NCI-H1048 (cell line): ENCODE measurements at regions not wholly inside any gene's neighbourhood (a gene's known extent, or its start where the extent isn't known, plus 50 kb on each side); places are given as distances from the start of the nearest gene placed in this dataset.

ENCODE experiments used
- DNase-seq: peaks from one replicate; lab custom pipeline; 2025; lab: John Stamatoyannopoulos, UW

DNA sequence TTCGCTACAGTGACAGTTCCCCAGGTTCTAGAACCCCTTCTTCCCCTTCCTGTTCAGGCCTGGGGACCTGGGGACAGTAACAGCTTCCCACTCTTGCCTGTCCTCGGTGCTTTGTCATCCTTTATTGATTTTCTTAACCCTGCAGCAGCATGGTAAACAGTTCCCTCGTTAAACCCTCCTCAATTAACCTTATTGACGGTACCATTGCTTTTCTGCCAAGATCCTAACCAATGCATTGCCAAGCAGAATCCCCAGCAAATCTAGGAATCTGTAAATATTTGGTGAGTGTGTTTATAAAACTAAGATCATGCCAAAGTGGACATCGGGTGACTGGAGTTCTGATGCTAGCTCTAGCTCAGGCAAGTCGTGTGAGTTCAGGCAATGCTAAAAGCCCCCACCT lies 99.6 kb upstream of the KAZN start:
- DNase-seq = no peak

DNA sequence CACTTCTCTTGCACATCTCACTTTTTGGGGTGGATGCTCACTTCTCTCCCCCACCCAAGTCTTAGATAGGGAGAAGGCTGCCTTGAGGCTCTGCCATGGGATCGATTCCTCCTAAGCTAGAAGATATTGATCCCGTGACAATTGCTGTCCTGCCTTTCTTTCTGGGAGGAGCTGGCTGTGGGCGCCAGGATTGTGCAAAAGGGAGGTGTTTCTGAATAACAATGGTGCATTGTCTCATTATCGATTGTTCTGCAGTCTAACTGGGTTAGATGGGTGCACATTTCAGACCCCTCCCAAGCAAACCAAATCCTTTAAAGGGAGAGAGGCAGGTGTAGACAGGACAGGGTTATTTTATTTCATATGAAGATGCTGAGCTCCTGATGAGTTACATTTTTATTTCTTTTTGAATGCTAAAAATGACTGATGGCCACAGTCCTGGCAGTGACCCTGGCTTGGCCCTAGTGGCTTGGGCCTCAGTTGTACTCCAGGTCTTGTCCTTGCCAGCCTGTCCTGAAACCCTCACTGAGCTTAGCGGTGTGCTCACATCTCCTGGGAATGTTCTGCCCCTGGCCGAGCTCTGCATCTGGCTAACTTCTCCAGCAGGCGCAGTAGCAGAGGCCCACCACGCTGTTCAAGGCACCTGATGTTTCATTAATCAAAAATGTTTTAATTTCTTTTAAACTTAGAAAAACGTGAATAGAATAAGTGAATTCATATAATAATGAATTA lies 99.0 kb upstream of the KAZN start:
- DNase-seq = no peak

DNA sequence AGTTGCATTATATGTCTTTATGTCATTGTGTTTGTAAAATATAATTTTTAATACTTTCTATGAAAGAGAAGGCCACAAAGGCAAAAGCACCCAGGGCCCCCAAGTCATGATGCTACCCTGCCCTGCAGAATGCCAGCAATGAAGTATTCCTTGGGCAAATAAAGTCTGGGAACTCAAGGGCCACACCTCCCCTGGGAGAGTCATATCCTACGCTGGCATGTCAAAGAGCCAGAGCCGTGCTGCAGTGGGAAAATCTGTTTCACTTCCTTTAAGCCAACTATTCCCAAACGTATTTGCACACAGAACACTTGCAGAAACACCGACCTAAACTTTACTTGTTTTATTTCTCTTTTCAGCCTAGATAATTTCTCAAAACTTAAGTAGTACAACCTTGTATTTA lies 98.4 kb upstream of the KAZN start:
- no peak for DNase-seq

DNA sequence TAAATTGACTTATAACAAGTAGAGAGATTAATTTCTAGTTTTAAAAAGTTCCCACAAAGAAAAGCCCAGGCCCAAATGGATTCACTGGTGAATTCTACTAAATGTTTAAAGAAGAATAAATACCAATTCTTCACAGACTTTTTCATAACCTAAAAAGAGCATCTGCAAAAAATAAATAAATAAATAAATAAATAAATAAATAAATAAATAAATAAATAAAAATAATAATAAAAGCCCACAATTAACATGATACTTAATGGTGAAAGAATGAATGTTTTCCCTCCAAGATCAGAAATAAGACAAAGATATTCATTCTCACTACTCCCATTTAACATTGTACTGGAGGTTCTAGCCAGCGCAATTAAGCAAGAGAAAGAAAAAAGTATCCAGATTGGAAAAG lies 97.6 kb upstream of the KAZN start:
- no peak for DNase-seq

DNA sequence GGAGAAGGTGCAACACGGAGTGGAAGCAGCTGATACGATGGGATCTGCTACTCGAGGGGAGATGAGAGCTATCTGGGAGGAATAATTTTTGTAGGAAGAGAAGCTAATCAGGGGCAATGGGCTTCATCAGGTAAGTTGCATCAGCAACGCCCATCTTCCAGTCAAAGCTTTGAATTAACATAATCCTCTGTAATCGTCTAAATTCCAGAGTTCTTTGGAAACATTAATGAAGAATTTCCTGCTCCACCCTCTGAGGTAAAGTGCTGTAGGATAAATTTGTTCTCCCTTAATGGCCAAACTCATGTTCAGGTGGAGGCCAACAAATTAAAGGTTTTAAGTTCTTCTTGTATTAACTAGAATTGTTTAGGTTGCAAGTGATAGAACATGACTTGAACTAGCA lies 94.0 kb upstream of the KAZN start:
- DNase-seq = no peak

DNA sequence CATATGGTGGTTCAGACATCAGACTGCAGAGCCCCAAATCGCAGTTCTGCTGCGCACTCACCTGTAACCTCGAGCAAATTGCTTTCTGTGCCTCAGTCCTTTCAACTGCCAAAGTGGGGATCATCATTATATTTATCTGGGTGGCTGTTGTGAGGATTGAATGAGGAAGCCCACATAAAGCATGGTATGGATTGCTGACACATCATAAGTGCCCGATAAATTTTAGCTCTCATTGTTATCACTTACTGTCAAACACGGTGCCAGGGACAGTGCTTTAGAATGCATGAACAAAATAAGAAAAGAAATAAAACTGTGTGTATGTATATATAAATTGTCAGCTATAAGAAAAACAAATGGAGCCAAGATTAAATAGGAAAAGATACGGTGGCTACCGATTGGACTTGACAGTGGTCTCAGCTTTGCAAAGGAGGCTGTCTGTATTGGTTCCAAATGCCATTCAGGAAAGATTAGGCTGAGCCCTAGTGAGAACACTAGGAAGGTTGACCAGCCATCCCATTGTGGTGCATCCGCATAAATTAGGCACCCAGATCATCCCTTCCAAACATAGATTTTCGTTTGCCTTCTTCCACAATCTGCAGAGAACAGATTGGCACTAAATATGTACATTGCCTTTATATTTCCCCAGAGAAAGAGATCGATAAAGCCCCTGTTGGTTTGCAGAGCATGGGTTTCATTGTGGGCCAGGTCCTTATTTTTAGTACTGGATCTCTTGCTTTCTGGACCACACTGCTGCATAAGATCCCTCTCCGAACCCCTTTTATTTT lies 91.8 kb upstream of the KAZN start:
- DNase-seq = no peak

DNA sequence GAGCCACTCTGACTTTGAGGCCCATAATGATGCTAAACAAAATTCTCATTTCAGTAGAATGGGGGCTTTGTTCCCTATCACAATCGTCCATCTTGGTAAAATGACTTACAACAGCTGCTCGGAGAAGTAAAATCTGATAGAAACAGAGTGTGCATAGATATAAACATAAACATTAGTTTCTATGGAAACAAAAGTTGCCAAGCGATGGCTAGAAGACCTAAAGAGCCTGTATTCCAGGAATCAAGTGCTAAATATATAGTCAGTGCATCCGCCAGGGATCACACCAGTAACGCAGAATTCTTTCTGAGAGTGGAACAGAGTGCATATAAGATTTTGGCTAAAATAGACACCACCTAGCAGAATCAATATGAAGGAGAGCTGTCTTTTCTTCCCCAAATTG lies 91.2 kb upstream of the KAZN start:
- DNase-seq = no peak

DNA sequence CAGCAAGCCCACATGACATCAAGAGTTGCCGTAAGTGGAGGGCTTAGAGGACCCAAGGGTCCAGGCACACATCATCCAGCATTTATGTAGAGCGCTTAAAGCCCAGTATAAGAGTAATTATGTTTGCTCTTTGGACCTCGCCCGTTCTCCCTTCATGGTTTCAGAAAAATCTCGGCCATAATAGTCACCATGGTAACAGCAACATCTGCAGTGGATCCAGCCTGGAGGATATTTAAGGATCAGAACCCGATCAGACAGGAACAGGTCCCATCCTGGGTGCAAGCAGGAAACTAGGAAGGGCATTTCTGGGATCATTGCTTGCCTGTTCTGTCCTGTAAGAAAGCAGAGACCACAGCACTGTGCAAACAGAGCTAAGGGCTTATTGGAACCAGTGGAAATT lies 89.9 kb upstream of the KAZN start:
- DNase-seq = no peak

DNA sequence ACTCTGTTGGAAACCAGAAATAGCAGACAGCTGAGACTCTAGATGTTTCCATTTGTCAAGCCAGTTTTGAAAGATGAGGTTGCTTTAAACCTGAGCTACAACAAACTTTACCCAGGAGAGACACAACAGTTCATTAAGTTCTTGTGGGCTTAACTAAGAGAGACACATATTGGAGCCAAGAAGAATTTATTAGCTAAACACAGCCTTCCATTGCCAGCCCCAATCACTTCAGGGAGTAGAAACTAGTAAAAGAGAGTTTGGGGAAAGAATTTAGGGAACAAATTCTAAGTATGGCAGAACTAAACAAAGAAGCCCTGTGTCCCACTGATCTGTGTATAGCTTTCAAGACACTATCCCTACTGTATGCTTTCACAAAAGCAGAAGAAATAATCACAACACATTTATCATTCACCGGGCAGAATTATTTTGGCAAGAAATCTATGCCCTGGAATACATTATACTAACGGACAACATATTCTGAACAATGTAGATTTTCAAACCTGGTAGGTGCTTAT lies 87.3 kb upstream of the KAZN start:
- DNase-seq = no peak

DNA sequence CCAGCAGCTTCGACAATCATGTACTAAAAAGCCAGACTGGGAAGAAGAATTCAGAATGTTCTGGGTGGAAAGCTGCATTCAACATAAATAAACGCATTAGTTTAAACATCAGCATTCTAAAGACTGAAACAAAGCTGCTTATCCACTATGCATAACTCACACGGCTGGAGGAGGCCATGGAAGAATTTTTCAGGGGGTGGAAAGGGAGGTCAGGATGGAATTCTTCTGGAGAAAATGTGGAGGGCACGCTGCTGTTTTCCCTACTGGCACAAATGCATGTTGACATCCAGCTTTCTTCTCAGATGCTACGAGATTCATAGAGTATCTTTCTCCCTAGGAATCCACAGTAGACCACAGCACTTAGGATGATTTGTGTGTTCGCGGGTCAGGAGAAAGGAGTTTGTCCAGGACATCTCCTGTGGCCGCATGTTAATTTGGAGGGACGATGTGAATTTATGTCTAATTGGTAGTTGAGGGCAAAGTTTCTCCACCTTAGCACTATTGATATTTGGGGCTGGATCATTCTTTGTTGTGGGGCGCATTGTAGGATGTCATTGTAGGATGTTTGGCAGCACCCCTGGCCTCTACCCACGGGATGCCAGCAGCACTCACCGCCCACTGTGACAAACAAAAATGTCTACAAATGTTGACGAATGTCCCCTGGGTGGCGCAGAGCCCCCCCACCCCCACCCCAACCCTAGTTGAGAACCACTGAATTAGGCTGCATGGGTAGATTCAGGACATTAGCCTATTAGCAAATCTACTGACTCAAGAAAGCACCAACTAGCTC lies 86.5 kb upstream of the KAZN start:
- no peak for DNase-seq

DNA sequence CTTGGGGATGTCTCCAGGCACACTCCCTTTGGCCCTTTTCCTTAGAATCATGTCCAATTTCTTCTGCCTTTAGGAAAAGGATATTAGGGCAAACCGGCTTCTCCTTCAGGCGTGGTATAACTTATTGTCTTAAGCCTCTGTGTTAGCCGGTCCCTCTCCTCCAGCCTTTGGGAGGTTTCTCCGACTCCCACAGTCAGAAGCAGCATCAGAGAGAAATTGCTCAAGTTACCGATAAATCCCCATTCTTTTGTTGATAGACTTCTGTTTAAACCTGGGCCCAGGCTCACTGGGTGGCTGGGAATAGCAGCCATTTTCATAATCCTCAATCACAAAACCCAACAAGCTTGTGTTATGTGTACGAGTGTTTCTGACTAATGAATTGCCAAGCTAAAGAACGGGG lies 85.4 kb upstream of the KAZN start:
- no peak for DNase-seq

DNA sequence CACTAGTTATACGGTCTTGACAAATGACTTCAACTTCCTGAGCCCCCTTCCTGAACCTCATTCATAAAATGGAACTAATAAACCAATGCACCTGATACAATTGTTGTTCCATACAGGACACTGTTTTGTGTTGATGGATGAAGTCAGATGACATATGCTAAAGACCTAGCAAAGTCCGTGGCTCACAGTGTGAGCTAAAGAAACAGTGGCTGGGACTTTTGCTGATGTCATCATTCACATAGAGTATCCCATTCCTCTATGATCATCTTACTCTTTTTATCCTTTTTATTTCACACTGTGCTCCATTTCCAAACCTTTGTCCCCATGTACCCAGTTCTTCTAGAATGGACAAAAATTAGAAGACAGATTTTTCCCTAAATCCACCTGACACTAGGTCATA lies 83.7 kb upstream of the KAZN start:
- DNase-seq = no peak

DNA sequence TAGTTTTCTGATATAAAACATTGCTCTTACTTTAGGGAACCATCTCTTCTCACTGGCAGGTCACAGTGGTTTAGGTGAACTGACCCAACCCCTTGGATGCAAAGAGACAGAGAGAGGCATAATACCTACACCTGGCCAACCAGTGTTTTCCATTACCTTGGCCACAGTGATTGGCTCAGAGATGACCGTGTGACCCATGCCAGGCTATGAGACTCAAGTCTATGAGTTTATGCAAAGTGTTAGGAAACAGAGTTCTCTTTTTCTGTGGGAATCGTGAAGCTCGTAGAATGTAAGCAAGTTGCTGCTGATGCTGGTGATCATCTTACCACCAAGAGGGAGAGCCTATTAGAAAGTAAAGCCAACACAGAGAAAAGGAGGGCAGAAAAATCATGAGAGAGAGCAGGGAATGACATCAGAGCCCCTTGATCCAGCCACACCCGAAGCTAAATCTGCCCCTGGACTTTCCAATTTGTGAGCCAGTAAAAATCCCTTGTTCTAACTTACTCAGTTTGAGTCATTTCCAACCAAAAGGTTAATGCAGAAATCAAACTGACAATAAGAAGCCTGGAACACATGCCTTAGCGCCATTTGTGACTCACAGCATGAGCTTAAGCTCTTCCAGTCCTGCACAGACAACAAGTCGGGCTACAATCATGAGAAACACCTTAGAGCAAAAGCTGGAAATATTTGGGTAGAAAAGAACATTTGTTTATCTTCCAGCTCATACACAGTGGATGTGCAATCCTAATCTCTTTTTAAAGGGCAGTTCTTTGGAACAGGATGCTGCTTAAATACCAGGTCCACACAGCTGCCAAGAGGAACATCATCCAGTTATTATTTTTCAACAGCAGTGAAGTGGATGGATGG lies 81.3 kb upstream of the KAZN start:
- DNase-seq = no peak

DNA sequence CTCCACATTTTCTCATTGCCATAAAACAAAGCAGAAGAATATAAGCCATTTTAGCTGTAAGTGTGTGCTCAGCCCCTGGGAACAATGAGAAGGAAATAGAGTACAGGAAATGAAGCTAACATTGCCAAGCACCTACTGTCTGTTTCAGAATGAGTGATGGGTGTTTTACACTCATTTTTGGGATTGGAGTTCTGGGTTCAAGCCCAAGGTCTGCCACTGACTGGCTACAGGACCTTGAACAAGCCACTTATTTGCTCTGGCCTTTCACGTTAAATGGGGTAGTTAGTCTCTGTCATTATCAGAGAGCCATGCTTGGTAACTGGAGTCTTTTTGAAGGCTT lies 80.7 kb upstream of the KAZN start:
- DNase-seq = no peak

DNA sequence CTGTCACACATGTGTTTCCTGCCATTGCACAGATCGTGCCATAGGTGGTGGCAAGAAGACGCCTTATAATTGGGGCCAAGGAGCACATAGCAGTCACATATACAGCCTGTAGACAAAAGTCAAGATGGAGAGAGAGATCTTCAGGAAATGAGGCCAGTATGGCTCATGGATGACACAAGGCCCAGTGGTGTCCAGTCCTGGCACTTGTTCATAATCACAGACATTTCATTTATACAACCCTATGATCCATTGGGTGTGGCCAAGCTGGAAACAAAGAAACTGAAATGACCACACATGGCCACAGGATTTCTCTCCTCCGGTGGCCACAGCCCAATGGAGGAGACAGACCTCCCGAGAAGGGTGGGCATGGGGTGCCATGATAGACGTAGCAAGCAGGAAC lies 78.5 kb upstream of the KAZN start:
- DNase-seq = no peak

DNA sequence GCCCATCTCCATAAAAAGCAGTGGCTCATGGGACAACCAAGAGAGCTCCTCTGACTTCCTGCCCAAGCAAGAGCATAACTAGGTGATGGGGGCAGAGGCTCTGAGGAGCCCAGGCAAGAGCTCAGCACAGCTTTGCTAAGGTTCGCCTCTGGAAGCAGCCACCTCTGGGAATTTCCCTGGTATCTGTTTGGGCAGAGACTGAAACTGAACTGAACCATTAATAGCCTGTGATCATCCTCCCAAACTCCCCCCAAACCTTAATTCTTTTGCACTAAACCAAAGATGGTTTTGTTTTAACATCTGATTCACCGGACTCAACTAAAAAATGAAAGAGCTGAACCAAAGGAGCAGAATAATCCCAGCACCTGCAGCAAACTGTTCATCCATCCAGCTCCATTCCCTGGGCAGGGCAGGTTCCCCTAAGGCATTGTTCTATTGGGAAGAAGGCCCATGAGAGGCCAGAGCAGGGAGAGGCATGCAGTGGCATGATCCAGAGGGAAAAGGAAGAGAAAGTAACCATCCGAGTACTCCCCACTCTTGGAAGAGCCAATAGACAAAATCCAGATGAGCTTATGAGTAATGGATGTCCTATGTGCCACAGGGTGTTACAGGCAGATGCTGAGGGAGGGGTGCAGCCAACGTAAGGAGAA lies 77.8 kb upstream of the KAZN start:
- DNase-seq = no peak

DNA sequence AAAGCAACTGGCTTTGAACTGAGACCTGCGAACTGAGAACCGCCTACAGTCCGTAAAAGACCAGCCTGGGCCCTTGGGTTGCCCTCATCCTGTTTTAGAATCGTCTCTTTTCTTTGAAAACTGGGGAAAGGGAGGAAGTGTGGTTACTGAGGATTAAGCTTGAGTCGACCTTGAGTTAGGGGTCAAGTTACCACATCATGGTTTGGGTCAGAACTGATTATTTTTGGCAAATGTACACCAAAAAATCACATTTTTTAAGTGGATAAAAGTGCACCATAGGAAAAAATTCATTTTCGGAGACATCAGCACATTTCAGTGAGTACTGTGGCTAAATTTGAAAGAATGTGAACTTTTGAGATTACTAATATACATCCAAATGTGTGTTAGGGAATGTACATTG lies 76.9 kb upstream of the KAZN start:
- no peak for DNase-seq

DNA sequence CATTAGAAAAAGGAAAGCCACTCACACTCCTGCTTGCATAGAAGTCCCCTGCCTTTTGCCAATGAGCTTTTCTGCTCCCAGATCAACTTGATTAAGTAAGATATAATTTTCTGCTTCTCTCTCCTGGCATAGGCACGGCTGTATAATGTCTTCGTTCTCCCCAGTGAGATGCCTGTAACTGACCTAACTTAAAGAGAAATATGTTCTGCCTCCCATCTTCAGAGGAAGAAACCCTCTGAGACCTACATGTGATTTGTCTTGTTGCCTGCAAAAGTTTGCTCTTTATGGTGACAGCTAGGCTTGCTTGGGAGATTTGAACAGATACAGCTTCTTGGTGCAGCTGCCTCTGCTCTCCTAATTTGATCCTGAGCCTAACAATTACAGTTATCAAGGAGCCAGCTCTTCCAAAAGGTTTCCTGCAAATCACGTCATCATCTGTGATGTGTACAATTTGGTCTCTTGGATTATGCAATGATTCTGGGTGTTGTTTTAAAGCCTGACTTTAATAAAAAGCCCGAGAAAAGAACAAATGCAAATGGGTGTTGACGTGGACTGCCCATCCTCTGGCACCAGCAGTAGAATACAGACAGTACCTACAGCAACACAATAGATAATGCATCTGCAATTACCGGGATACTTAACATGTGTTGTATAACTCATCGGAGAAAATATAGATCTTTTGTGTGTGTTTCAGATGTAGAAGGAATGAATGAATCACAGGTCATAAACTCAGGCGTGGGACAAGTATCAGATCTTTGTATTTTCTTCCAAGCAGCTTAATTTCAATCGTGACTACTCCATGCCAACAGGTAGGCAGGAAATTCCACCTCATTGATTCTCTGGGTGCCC lies 76.2 kb upstream of the KAZN start:
- DNase-seq = no peak

DNA sequence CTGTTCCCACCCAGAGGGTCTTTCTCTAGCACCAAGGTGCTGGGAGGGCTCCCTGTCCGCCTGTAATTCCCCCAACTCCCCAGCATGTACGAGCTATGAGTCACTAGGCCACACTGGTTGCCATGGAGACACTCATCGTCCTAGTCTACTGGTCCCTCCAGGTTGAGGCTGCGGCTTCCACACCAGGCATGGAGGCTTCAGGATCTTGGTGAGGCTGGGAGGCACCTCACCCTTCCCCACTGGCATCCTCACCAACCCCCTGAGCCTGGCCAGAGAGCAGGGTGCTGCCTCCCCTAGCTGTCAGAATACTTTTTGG lies 75.6 kb upstream of the KAZN start:
- DNase-seq = no peak

DNA sequence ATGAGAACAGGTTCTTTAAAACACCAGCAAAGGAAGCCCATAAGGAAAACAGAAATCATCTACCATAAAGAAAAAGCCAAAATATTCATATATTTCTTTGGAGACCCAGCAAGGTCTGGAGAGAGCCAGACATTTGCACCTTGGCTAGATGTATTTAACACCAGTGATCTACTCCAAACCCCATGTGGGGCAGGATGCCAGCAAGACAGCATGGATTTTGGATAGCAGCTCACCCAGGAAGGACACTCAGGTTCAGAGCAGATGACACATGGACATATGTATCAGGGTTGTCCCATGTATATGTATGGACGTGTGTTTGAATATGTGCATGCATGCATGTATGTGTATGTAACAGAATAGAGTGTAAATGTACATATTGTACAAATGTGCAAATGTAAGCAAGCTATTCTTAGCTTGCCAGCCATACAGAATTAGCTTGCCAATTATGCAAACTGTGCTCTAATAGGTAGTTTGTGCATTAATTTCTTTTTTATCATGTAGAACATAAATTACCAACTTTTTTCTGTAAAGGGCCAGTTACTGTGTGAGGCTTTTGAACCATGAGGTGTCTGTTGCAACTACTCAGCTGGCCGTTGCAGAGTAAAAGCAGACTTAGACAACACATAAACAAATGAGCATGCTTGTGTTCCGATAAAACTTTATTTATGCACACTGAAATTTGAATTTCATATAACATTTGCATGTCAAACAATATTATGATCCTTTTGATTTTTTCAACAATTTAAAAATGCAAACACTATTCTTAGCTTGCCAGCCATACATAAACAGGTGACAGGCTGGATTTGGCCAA lies 73.5 kb upstream of the KAZN start:
- peak; percentile 51 for DNase-seq
